ENCODE measurements at regions not wholly inside any gene's neighbourhood (a gene's known extent, or its start where the extent isn't known, plus 50 kb on each side); places are given as distances from the start of the nearest gene placed in this dataset.

- TF ChIP-seq CTCF (conservative IDR thresholded peaks at IDR 0.05; ENCODE audit: low read depth in 2 of 2) = no peak
- no peak for TF ChIP-seq EZH2phosphoT487 (IDR thresholded peaks at IDR 0.05; ENCODE audit: unreplicated experiment)
Observed at GRCh38 chr3:30437171-30437601, 169.2 kb upstream of the TGFBR2 start.

All from GM23338 (cell line).